PC-9 (cell line): ENCODE measurements at regions not wholly inside any gene's neighbourhood (a gene's known extent, or its start where the extent isn't known, plus 50 kb on each side); places are given as distances from the start of the nearest gene placed in this dataset.

Experiments
- CTCF ChIP-seq: fragments of 200-600 bp; sonication (generic); conservative IDR thresholded peaks from 2 replicates; pipeline ENCODE4 v1.6.1; 2017; ENCODE audit warnings: mixed run types, antibody characterized with exemption, mild to moderate bottlenecking, moderate library complexity
- EZH2 ChIP-seq: fragments of 200-600 bp; sonication (generic); IDR thresholded peaks from 2 replicates; pipeline ENCODE4 v1.8.0; 2017; ENCODE audit warnings: antibody characterized with exemption, low read depth

GRCh38 chr2:9102861-9103662, 99.6 kb upstream of the MBOAT2 start:
- no peak; the same call in 1 of the 2 replicates for TF ChIP-seq CTCF
- no peak for TF ChIP-seq EZH2
